WTC11 (cell line): ENCODE measurements at regions not wholly inside any gene's neighbourhood (a gene's known extent, or its start where the extent isn't known, plus 50 kb on each side); places are given as distances from the start of the nearest gene placed in this dataset.

Experiments
- ATAC-seq: fragments of 200-7000 bp; cut with Tn5 transposase; 2 replicates; pipeline ENCODE4 v1.10.0; 2021; ENCODE audit warnings: mild to moderate bottlenecking, moderate library complexity
- CTCF ChIA-PET: fragments of 300-600 bp; sonication (Branson Sonifier 250); formaldehyde crosslinking; loops from one replicate; lab custom pipeline; 2021; ENCODE audit warnings: antibody characterized with exemption; lab: Charles Lee
- POLR2A ChIA-PET: fragments of 350-600 bp; sonication (Branson Sonifier 250); formaldehyde crosslinking; loops from one replicate; lab custom pipeline; 2021; ENCODE audit warnings: antibody characterized with exemption; lab: Charles Lee
- DNase-seq: peaks from one replicate; pipeline ENCODE4 v3.0.0; 2021; ENCODE audit warnings: low spot score
- H3K27ac Mint-ChIP-seq: 2 replicates; pipeline ENCODE4 v1.8.0; 2021; ENCODE audit warnings: mixed read lengths
- H3K27me3 Mint-ChIP-seq: 2 replicates; pipeline ENCODE4 v1.8.0; 2021; ENCODE audit warnings: low read depth, mild to moderate bottlenecking, moderate library complexity, mixed read lengths
- H3K36me3 Mint-ChIP-seq: 2 replicates; pipeline ENCODE4 v1.8.0; 2021; ENCODE audit warnings: mixed read lengths
- H3K4me1 Mint-ChIP-seq: 2 replicates; pipeline ENCODE4 v1.8.0; 2022; ENCODE audit warnings: mixed read lengths
- H3K4me3 Mint-ChIP-seq: 2 replicates; pipeline ENCODE4 v1.8.0; 2021; ENCODE audit warnings: mild to moderate bottlenecking, moderate library complexity, mixed read lengths
- H3K9me3 Mint-ChIP-seq: 2 replicates; pipeline ENCODE4 v1.8.0; 2021; ENCODE audit warnings: mixed read lengths
- CREM ChIP-seq: sonication (generic); formaldehyde crosslinking; IDR thresholded peaks from 2 replicates; pipeline ENCODE4 v1.8.1; 2022; ENCODE audit warnings: mild to moderate bottlenecking, missing genetic modification reagents, moderate library complexity
- EMX1 ChIP-seq: fragments of 250-450 bp; sonication (Bioruptor Pico); IDR thresholded peaks from 2 replicates; pipeline ENCODE4 v1.8.0; 2021; ENCODE audit warnings: mild to moderate bottlenecking
- HMGA2 ChIP-seq: fragments of 250-450 bp; sonication (Bioruptor Pico); IDR thresholded peaks from 2 replicates; pipeline ENCODE4 v1.4.0; 2021; ENCODE audit warnings: mild to moderate bottlenecking, moderate library complexity
- JAZF1 ChIP-seq: fragments of 250-450 bp; sonication (Bioruptor Pico); IDR thresholded peaks from 2 replicates; pipeline ENCODE4 v1.9.0; 2021; ENCODE audit warnings: moderate library complexity, mild to moderate bottlenecking, inconsistent platforms
- KAT7 ChIP-seq: sonication (generic); formaldehyde crosslinking; IDR thresholded peaks from 2 replicates; pipeline ENCODE4 v1.8.1; 2023; ENCODE audit warnings: missing genetic modification reagents, mild to moderate bottlenecking, borderline replicate concordance
- NFATC4 ChIP-seq: fragments of 250-450 bp; sonication (Bioruptor Pico); IDR thresholded peaks from 2 replicates; pipeline ENCODE4 v1.9.0; 2021; ENCODE audit warnings: mild to moderate bottlenecking
- NFE2L1 ChIP-seq: sonication (generic); formaldehyde crosslinking; IDR thresholded peaks from 2 replicates; pipeline ENCODE4 v1.8.1; 2023; ENCODE audit warnings: missing genetic modification reagents
- NR1H2 ChIP-seq: sonication (generic); formaldehyde crosslinking; IDR thresholded peaks from 2 replicates; pipeline ENCODE4 v1.9.0; 2021; ENCODE audit warnings: mild to moderate bottlenecking, moderate library complexity, missing genetic modification reagents
- OVOL2 ChIP-seq: fragments of 250-450 bp; sonication (Bioruptor Pico); IDR thresholded peaks from 2 replicates; pipeline ENCODE4 v1.9.0; 2021; ENCODE audit warnings: mild to moderate bottlenecking, borderline replicate concordance
- RORB ChIP-seq: fragments of 250-450 bp; sonication (Bioruptor Pico); IDR thresholded peaks from 2 replicates; pipeline ENCODE4 v1.9.0; 2021; ENCODE audit warnings: mild to moderate bottlenecking
- SOX15 ChIP-seq: fragments of 250-450 bp; sonication (Bioruptor Pico); IDR thresholded peaks from 2 replicates; pipeline ENCODE4 v1.9.0; 2021; ENCODE audit warnings: mild to moderate bottlenecking
- SP1 ChIP-seq: sonication (generic); formaldehyde crosslinking; conservative IDR thresholded peaks from 2 replicates; pipeline ENCODE4 v1.8.1; 2022; ENCODE audit warnings: missing genetic modification reagents
- TCF7 ChIP-seq: sonication (generic); formaldehyde crosslinking; IDR thresholded peaks from 2 replicates; pipeline ENCODE4 v1.8.0; 2022; ENCODE audit warnings: mild to moderate bottlenecking, low read depth, missing genetic modification reagents, moderate library complexity
- ZNF396 ChIP-seq: fragments of 250-450 bp; sonication (Bioruptor Pico); IDR thresholded peaks from 2 replicates; pipeline ENCODE4 v1.8.0; 2021; ENCODE audit warnings: mild to moderate bottlenecking, moderate library complexity, borderline replicate concordance
- ZNF416 ChIP-seq: fragments of 250-450 bp; sonication (Bioruptor Pico); IDR thresholded peaks from 2 replicates; pipeline ENCODE4 v1.9.0; 2021; ENCODE audit warnings: mild to moderate bottlenecking, inconsistent platforms
- ZNF671 ChIP-seq: fragments of 250-450 bp; sonication (Bioruptor Pico); IDR thresholded peaks from 2 replicates; pipeline ENCODE4 v1.8.0; 2021; ENCODE audit warnings: mild to moderate bottlenecking
- TF ChIP-seq, protein P1 (sequence below): sonication (generic); formaldehyde crosslinking; IDR thresholded peaks from 2 replicates; pipeline ENCODE4 v1.8.1; 2023; ENCODE audit warnings: mild to moderate bottlenecking, missing genetic modification reagents, moderate library complexity
- TF ChIP-seq, protein P2 (sequence below): sonication (generic); formaldehyde crosslinking; IDR thresholded peaks from 2 replicates; pipeline ENCODE4 v1.8.1; 2022; ENCODE audit warnings: mild to moderate bottlenecking, moderate library complexity, missing genetic modification reagents
- TF ChIP-seq, protein P3 (sequence below): sonication (generic); formaldehyde crosslinking; IDR thresholded peaks from 2 replicates; pipeline ENCODE4 v1.8.0; 2022; ENCODE audit warnings: mild to moderate bottlenecking, missing genetic modification reagents
- TF ChIP-seq, protein P4 (sequence below): sonication (generic); formaldehyde crosslinking; IDR thresholded peaks from 2 replicates; pipeline ENCODE4 v1.8.1; 2023; ENCODE audit warnings: mild to moderate bottlenecking, moderate library complexity, missing genetic modification reagents
- TF ChIP-seq, protein P5 (sequence below): fragments of 250-450 bp; sonication (Bioruptor Pico); IDR thresholded peaks from 2 replicates; pipeline ENCODE4 v1.9.0; 2021; ENCODE audit warnings: mild to moderate bottlenecking
- TF ChIP-seq, protein P6 (sequence below): sonication (generic); formaldehyde crosslinking; conservative IDR thresholded peaks from 2 replicates; pipeline ENCODE4 v1.8.1; 2022; ENCODE audit warnings: mild to moderate bottlenecking, missing genetic modification reagents

DNA sequence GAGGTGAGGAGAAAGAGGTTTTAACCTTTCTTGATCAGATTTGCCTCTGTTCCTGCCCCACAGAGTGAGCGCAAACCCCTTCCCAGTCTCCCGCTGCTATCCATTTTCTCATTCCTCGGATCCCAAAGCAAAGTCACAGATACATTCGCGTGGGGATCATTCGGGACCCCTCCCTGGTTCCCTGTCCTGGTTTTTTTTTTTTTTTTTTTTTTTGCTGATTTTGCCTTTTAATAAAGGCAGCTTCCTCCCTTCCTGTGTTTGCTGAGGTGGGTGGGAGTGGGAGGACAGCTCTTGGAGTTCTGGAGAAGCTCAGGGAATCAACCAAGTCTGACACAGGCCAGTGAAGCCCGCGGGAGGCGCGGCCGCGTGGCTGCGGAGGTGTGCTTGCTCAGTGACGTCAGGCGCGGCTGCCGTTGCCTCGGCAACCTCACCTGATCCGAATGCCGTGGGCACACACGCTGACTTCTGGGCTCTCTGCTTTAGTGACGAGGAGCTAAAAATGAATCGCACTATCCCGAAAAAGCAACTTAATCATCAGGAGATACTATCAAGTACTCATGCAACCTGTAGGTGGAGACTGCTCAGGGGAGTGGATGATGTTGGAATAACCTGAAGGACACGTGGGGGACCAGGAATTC, 106.4 kb downstream of the TBX19 start (continued):
- TF ChIP-seq CREM (CRISPR knock-in tag), result peak; percentile 53; the same call in 1 of the 2 replicates

DNA sequence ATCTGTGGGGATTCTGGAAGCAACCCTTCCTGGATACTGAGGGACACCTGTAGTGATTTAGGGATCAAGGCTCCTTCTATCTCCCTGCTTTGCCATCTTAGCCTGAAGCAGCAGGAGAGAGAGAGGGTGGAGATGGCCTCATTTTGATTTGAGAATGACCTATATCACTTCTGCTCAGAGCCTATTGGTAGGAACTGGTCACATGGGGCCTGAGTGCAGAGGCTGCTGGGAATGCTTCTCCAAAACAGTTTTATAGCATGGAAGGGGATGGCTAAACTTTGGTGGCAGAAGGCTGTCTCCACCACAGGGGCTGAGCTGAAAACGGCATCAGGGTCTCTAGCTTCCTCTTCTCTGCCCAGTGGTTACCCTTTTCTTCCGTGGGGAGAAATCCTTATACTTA, 105.8 kb downstream of the TBX19 start:
- Mint-ChIP-seq H3K4me1 (peaks cover 32% of the 10 kb centered on the region), H3K36me3 (peaks cover 7% of the 10 kb centered on the region; the same call in 1 of the 2 replicates), H3K9me3 (peaks cover 5% of the 10 kb centered on the region), H3K27me3 (peaks cover 10% of the 10 kb centered on the region), H3K4me3 (peak overlapping the region; percentile 70), H3K27ac (no peak overlapping the region)
- ChIA-PET POLR2A (no interaction called here), CTCF (interaction anchor here (4.0 kb wide), 1 partner anchor 43 kb away, joined by 25 read pairs; no protein-coding TSS in a partner anchor)
- no peak for ATAC-seq
- DNase-seq, result no peak
- TF ChIP-seq HMGA2 (CRISPR knock-in tag), result no peak
- no peak for TF ChIP-seq EMX1 (CRISPR knock-in tag)
- TF ChIP-seq, protein P1, sequence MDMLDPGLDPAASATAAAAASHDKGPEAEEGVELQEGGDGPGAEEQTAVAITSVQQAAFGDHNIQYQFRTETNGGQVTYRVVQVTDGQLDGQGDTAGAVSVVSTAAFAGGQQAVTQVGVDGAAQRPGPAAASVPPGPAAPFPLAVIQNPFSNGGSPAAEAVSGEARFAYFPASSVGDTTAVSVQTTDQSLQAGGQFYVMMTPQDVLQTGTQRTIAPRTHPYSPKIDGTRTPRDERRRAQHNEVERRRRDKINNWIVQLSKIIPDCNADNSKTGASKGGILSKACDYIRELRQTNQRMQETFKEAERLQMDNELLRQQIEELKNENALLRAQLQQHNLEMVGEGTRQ (CRISPR knock-in tag), result peak; percentile 82
- TF ChIP-seq, protein P2, sequence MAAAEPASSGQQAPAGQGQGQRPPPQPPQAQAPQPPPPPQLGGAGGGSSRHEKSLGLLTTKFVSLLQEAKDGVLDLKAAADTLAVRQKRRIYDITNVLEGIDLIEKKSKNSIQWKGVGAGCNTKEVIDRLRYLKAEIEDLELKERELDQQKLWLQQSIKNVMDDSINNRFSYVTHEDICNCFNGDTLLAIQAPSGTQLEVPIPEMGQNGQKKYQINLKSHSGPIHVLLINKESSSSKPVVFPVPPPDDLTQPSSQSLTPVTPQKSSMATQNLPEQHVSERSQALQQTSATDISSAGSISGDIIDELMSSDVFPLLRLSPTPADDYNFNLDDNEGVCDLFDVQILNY (CRISPR knock-in tag), result no peak
- TF ChIP-seq ZNF416 (CRISPR knock-in tag), result no peak
- TF ChIP-seq, protein P3, sequence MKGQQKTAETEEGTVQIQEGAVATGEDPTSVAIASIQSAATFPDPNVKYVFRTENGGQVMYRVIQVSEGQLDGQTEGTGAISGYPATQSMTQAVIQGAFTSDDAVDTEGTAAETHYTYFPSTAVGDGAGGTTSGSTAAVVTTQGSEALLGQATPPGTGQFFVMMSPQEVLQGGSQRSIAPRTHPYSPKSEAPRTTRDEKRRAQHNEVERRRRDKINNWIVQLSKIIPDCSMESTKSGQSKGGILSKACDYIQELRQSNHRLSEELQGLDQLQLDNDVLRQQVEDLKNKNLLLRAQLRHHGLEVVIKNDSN, result peak; percentile 65; the same call in 1 of the 2 replicates

DNA sequence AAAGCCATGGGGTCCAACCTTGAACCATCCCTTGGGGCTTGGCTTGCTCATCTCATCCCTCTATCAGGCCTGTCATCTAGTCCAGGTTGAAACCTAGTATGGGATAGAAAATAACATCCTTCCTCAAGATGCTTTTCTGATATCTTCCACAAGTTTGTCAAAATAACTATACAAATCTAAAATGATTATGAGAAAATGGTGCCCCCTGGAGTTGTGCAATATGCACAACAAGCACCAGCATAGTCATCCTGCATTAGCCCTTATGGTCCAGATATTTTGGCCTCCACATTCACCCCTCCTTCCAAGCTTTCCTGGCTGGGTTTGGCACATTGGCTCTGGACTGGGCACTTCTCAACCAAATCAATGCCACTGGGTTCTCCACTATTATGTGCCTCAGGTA, 101.2 kb downstream of the TBX19 start:
- no peak for TF ChIP-seq KAT7 (CRISPR knock-in tag)
- TF ChIP-seq SOX15 (CRISPR knock-in tag), result no peak
- TF ChIP-seq, all 79 proteins: peak for 0
- Mint-ChIP-seq H3K4me3 (no peak overlapping the region), H3K4me1 (peaks cover 2% of the 10 kb centered on the region), H3K9me3 (peaks cover 9% of the 10 kb centered on the region; the same call in 1 of the 2 replicates), H3K27me3 (peaks cover 8% of the 10 kb centered on the region), H3K36me3 (0 out of 2 replicates have a peak, but pooled peaks cover 3% of the 10 kb centered on the region), H3K27ac (no peak overlapping the region)
- POLR2A ChIA-PET, result no interaction called here
- no peak for DNase-seq
- no peak for ATAC-seq
- CTCF ChIA-PET, result interaction anchor here (1.4 kb wide), 1 partner anchor 39 kb away, joined by 3 read pairs; no protein-coding TSS in a partner anchor

DNA sequence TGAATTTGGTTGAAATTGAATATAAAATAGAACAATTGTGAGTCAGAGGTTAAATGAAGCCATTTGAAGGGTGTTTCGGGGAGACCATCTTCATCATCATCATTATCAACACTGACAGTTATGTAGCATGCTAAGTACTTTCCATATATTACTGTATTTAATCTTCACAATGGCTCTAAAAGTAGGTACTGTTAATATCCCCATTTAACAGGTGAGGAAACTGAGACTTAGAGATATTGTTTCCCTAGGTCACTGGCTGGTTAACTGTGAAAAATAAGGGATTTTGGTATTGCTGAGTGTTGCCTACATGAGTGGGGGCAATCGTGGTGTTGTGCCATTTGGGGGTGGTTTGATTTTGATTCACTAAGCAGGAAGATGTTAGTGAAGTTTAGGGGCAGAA, 100.3 kb downstream of the TBX19 start:
- Mint-ChIP-seq H3K27ac (no peak overlapping the region), H3K27me3 (peaks cover 2% of the 10 kb centered on the region; the same call in 1 of the 2 replicates), H3K4me1 (no peaks in the 10 kb centered on the region), H3K4me3 (no peak overlapping the region), H3K36me3 (0 out of 2 replicates have a peak, but pooled peaks cover 2% of the 10 kb centered on the region), H3K9me3 (peaks cover 9% of the 10 kb centered on the region; the same call in 1 of the 2 replicates)
- DNase-seq (no peak), ATAC-seq (no peak)
- CTCF ChIA-PET, result interaction anchor here (1.4 kb wide), 1 partner anchor 38 kb away, joined by 3 read pairs; no protein-coding TSS in a partner anchor
- POLR2A ChIA-PET, result no interaction called here
- TF ChIP-seq ZNF396 (CRISPR knock-in tag), result no peak
- TF ChIP-seq SP1, result no peak
- TF ChIP-seq OVOL2 (CRISPR knock-in tag), result no peak
- no peak for TF ChIP-seq NFE2L1
- TF ChIP-seq ZNF671, result no peak
- no peak for TF ChIP-seq JAZF1
- TF ChIP-seq, protein P4, sequence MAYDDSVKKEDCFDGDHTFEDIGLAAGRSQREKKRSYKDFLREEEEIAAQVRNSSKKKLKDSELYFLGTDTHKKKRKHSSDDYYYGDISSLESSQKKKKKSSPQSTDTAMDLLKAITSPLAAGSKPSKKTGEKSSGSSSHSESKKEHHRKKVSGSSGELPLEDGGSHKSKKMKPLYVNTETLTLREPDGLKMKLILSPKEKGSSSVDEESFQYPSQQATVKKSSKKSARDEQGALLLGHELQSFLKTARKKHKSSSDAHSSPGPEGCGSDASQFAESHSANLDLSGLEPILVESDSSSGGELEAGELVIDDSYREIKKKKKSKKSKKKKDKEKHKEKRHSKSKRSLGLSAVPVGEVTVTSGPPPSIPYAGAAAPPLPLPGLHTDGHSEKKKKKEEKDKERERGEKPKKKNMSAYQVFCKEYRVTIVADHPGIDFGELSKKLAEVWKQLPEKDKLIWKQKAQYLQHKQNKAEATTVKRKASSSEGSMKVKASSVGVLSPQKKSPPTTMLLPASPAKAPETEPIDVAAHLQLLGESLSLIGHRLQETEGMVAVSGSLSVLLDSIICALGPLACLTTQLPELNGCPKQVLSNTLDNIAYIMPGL, result no peak
- TF ChIP-seq, protein P5, sequence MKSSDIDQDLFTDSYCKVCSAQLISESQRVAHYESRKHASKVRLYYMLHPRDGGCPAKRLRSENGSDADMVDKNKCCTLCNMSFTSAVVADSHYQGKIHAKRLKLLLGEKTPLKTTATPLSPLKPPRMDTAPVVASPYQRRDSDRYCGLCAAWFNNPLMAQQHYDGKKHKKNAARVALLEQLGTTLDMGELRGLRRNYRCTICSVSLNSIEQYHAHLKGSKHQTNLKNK (CRISPR knock-in tag), result no peak
- no peak for TF ChIP-seq NFATC4 (CRISPR knock-in tag)
- TF ChIP-seq, protein P6, sequence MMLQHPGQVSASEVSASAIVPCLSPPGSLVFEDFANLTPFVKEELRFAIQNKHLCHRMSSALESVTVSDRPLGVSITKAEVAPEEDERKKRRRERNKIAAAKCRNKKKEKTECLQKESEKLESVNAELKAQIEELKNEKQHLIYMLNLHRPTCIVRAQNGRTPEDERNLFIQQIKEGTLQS (CRISPR knock-in tag), result no peak
- no peak for TF ChIP-seq RORB (CRISPR knock-in tag)
- no peak for TF ChIP-seq TCF7 (CRISPR knock-in tag)
- TF ChIP-seq CREM (CRISPR knock-in tag), result no peak
- TF ChIP-seq, protein P3, result no peak
- TF ChIP-seq NR1H2, result no peak
